Lower leg skin (tissue), 3 donors: ENCODE measurements at regions not wholly inside any gene's neighbourhood (a gene's known extent, or its start where the extent isn't known, plus 50 kb on each side); places are given as distances from the start of the nearest gene placed in this dataset.

Experiments
- POLR2A ChIP-seq, 2 donors: fragments of 450-650 bp; IDR thresholded peaks; one replicate each; pipeline ENCODE4 v1.6.1; 2016 to 2017; ENCODE audit warnings: antibody characterized with exemption in 2 of 2, mild to moderate bottlenecking in 1 of 2, moderate library complexity in 1 of 2
- TF ChIP-seq, protein P1 (sequence below), 3 donors: fragments of 450-650 bp; IDR thresholded peaks; one replicate each; pipeline ENCODE4 v1.5.1; 2016; ENCODE audit warnings: antibody characterized with exemption in 3 of 3, mild to moderate bottlenecking in 3 of 3, moderate library complexity in 2 of 3

DNA sequence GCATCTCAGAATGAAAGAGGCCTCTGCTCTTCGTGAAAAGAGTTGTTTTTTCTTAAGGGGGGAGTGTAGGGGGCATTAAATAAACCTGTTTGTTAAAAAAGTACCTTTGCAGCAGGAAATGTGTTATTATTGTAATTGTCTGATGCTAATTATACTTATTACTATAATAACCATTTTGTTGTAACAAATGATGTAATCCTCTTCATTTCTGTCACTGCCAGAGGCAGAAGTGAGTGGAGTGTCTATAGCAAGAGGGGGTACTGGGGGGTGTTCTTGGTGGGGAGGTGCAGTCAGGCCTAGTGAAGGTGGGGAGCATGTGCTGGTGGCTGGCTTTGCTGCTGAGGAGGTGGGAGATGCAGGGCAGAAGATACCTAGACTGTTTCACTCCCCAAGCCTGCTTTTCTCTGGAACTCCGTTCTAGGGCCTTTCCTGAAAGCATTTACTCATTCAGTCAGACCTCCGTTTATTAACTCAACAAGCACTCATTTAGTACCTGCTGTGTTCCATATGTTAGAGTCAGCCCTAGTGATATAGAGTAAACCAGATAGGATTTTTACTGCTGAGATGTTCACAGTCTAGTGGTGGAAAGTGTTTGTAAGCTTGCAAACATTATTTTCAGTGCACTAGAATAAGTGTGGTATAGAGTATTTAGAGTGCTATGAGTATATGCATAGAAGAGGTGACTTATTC is 77.5 kb upstream of the CISTR start:
- TF ChIP-seq, protein P1, sequence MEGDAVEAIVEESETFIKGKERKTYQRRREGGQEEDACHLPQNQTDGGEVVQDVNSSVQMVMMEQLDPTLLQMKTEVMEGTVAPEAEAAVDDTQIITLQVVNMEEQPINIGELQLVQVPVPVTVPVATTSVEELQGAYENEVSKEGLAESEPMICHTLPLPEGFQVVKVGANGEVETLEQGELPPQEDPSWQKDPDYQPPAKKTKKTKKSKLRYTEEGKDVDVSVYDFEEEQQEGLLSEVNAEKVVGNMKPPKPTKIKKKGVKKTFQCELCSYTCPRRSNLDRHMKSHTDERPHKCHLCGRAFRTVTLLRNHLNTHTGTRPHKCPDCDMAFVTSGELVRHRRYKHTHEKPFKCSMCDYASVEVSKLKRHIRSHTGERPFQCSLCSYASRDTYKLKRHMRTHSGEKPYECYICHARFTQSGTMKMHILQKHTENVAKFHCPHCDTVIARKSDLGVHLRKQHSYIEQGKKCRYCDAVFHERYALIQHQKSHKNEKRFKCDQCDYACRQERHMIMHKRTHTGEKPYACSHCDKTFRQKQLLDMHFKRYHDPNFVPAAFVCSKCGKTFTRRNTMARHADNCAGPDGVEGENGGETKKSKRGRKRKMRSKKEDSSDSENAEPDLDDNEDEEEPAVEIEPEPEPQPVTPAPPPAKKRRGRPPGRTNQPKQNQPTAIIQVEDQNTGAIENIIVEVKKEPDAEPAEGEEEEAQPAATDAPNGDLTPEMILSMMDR (IDR thresholded peaks at IDR 0.05) = no peak
- TF ChIP-seq POLR2A (IDR thresholded peaks at IDR 0.05) = no peak
